ENCODE measurements at regions not wholly inside any gene's neighbourhood (a gene's known extent, or its start where the extent isn't known, plus 50 kb on each side); places are given as distances from the start of the nearest gene placed in this dataset.
"Not testable (repeated sequence)": the region's sequence is repeated elsewhere in the genome, so short reads cannot be mapped to it uniquely, and the experiment has no call there.

GRCh38 chr22:16659273-16659834 is 66.7 kb upstream of the CCT8L2 start:
- not testable (repeated sequence) for DNase-seq

- DNase-seq, result no peak
Measured at GRCh38 chr22:16658068-16658467, 65.5 kb upstream of the CCT8L2 start.

GRCh38 chr22:16654882-16655281 is 62.3 kb upstream of the CCT8L2 start:
- no peak for DNase-seq

GRCh38 chr22:16654336-16654735 is 61.7 kb upstream of the CCT8L2 start:
- DNase-seq, result not testable (repeated sequence)

- not testable (repeated sequence) for DNase-seq
Measured at GRCh38 chr22:16653222-16653621, 60.6 kb upstream of the CCT8L2 start.

GRCh38 chr22:16651217-16651616 is 58.6 kb upstream of the CCT8L2 start:
- DNase-seq, result no peak

All from NCI-H526 treated with DMSO at 0.1 percent for 48 hours (cell line).